ENCODE measurements at regions not wholly inside any gene's neighbourhood (a gene's known extent, or its start where the extent isn't known, plus 50 kb on each side); places are given as distances from the start of the nearest gene placed in this dataset.

GRCh38 chr10:124219655-124220054 is 126.3 kb upstream of the CHST15 start:
- Mint-ChIP-seq H3K4me3 (no peak overlapping the region), H3K27me3 (peaks cover 6% of the 10 kb centered on the region)

GRCh38 chr10:124219062-124219461 is 125.7 kb upstream of the CHST15 start:
- DNase-seq (ENCODE audit: low spot score in 2 of 2) (no peak), ATAC-seq (ENCODE audit: low read depth) (no peak)
- Mint-ChIP-seq H3K4me1 (peaks cover 18% of the 10 kb centered on the region), H3K27ac (no peak overlapping the region), H3K27me3 (peaks cover 6% of the 10 kb centered on the region), H3K36me3 (no peaks in the 10 kb centered on the region), H3K9me3 (no peaks in the 10 kb centered on the region), H3K4me3 (no peak overlapping the region)

More at GRCh38 chr10:124219655-124220054, 126.3 kb upstream of the CHST15 start:
- ATAC-seq (ENCODE audit: low read depth) = no peak
- no peak for DNase-seq (ENCODE audit: low spot score in 2 of 2)
- Mint-ChIP-seq H3K9me3 (no peaks in the 10 kb centered on the region), H3K4me1 (peaks cover 18% of the 10 kb centered on the region), H3K27ac (no peak overlapping the region), H3K36me3 (no peaks in the 10 kb centered on the region)

DNA sequence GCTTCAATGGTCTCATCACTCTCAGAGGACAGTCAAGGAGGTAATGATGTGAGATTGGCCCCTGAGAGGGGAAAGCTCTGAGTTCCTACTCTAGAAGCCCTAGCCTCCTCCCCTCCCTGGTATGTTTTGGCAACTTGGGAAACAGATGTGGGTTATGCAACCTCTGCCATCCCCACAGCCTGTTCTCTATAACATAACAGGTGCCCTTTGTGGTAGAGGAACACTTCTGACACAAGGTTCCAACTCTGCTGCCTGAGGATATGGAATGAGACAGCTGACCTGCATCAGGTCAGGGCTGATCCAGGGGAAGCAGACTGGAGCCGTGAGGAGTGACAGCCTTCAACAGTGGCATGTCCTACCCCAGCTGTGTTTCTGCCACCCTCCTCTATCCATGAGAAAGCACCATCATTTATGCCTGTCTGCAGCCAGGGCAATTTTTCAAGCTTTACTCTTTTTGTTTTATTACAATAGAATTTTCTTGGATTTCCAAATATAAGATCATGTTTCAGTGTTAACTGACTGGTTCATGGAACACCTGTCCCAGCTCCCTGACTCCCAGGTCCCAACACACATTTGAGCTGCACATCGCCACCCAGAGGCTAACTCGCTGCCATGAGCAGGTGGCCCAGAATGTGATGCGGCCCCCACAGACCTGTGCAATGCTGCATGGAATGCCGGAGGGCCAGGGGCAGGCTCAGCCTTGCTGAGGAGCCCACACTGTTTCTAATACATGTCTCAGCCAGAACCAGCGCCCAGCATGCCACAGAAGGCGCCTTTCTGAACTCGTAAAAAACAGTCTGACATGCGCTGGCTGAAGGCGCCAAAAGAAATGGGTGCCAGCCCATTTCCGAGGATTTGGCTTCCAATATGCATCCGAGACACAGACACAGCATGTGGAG is 124.8 kb upstream of the CHST15 start:
- no peak overlapping the region for H3K4me3 Mint-ChIP-seq
- no peak for DNase-seq (ENCODE audit: low spot score in 2 of 2)
- H3K27ac Mint-ChIP-seq = no peak overlapping the region
- ATAC-seq (ENCODE audit: low read depth) = no peak
- H3K4me1 Mint-ChIP-seq = peaks cover 18% of the 10 kb centered on the region
- peaks cover 6% of the 10 kb centered on the region for H3K27me3 Mint-ChIP-seq
- no peaks in the 10 kb centered on the region for H3K36me3 Mint-ChIP-seq
- H3K9me3 Mint-ChIP-seq = no peaks in the 10 kb centered on the region

GRCh38 chr10:124217031-124217430 is 123.6 kb upstream of the CHST15 start:
- Mint-ChIP-seq H3K36me3 (no peaks in the 10 kb centered on the region), H3K4me3 (no peak overlapping the region), H3K9me3 (no peaks in the 10 kb centered on the region), H3K27me3 (peaks cover 6% of the 10 kb centered on the region), H3K4me1 (peaks cover 12% of the 10 kb centered on the region), H3K27ac (no peak overlapping the region)
- ATAC-seq (ENCODE audit: low read depth) (no peak), DNase-seq (ENCODE audit: low spot score in 2 of 2) (no peak)

GRCh38 chr10:124214610-124215375 is 121.4 kb upstream of the CHST15 start:
- Mint-ChIP-seq H3K36me3 (no peaks in the 10 kb centered on the region), H3K4me3 (no peak overlapping the region), H3K4me1 (no peaks in the 10 kb centered on the region), H3K9me3 (no peaks in the 10 kb centered on the region), H3K27me3 (peaks cover 6% of the 10 kb centered on the region), H3K27ac (no peak overlapping the region)
- DNase-seq (ENCODE audit: low spot score in 2 of 2) (no peak), ATAC-seq (ENCODE audit: low read depth) (no peak)

GRCh38 chr10:124213899-124214510 is 120.6 kb upstream of the CHST15 start:
- H3K27me3 Mint-ChIP-seq = peaks cover 5% of the 10 kb centered on the region
- no peak overlapping the region for H3K27ac Mint-ChIP-seq
- ATAC-seq (ENCODE audit: low read depth) (no peak), DNase-seq (ENCODE audit: low spot score in 2 of 2) (no peak)
- no peaks in the 10 kb centered on the region for H3K4me1 Mint-ChIP-seq
- no peaks in the 10 kb centered on the region for H3K9me3 Mint-ChIP-seq
- H3K36me3 Mint-ChIP-seq = no peaks in the 10 kb centered on the region
- no peak overlapping the region for H3K4me3 Mint-ChIP-seq

DNA sequence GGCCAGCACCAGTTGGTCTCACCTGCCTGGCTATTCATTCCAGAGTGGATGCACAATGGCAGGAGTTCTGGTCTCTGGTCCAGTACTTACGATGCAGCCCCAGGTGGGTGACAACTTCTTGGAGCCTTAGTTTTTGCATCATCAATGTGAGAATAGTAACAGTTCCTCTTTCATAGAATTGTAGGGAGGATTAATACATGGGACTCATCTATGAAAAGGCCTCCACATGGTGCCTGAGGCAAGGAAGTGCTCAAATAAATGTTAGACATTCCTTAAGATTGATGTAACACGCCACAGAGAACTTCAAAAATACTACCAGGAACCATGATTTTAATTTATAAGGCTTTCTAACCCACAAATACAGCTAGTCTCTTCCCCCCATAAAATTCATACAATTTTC is 120.1 kb upstream of the CHST15 start:
- ATAC-seq (ENCODE audit: low read depth) (no peak), DNase-seq (ENCODE audit: low spot score in 2 of 2) (no peak)
- no peak overlapping the region for H3K4me3 Mint-ChIP-seq
- no peak overlapping the region for H3K27ac Mint-ChIP-seq
- no peaks in the 10 kb centered on the region for H3K4me1 Mint-ChIP-seq
- peaks cover 5% of the 10 kb centered on the region for H3K27me3 Mint-ChIP-seq
- H3K36me3 Mint-ChIP-seq = no peaks in the 10 kb centered on the region
- H3K9me3 Mint-ChIP-seq = no peaks in the 10 kb centered on the region

DNA sequence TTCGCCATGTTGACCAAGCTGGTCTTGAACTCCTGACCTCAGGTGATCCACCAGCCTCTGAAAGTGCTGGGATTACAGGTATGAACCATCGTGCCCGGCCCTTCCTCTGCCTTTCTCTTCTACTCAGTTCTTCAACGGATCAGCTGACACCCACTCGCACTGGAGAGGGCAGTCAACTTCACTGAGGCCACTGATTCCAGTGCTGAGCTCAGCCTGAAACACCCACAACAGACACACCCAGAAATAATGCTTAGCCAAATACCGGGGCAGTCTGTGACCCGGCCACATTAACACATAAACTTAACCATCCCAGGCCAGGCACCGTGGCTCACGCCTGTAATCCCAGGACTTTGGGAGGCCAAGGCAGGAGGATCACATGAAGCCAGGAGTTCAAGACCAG is 119.3 kb upstream of the CHST15 start:
- no peak overlapping the region for H3K27ac Mint-ChIP-seq

DNA sequence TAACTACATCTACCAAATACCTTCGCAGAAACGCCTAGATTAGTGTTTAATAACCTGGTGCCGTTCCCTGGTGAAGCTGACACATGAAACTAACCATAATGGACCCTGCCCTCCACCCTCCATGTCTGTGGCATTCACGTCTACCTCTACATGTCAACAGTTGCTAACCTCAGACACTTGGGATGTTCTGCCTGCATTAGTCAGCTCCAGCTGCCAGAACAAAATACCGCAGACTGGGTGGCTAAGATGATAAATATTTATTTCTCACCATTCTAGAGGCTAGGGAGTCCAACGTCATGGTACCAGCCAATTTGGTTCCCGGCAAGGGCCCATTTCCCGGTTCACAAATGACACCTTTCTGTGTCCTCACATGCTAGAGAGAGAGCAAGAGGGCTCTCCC is 118.5 kb upstream of the CHST15 start:
- H3K9me3 Mint-ChIP-seq = peaks cover 1% of the 10 kb centered on the region
- no peaks in the 10 kb centered on the region for H3K36me3 Mint-ChIP-seq
- peaks cover 3% of the 10 kb centered on the region for H3K27me3 Mint-ChIP-seq
- H3K4me3 Mint-ChIP-seq = no peak overlapping the region
- DNase-seq (ENCODE audit: low spot score in 2 of 2) (no peak), ATAC-seq (ENCODE audit: low read depth) (no peak)
- H3K27ac Mint-ChIP-seq = no peak overlapping the region
- H3K4me1 Mint-ChIP-seq = no peaks in the 10 kb centered on the region

More for the DNA sequence above, 119.3 kb upstream of the CHST15 start:
- ATAC-seq (ENCODE audit: low read depth) (no peak), DNase-seq (ENCODE audit: low spot score in 2 of 2) (no peak)
- Mint-ChIP-seq H3K4me3 (no peak overlapping the region), H3K9me3 (no peaks in the 10 kb centered on the region), H3K27me3 (peaks cover 5% of the 10 kb centered on the region), H3K36me3 (no peaks in the 10 kb centered on the region), H3K4me1 (no peaks in the 10 kb centered on the region)

GRCh38 chr10:124210263-124210662 is 116.9 kb upstream of the CHST15 start:
- Mint-ChIP-seq H3K36me3 (no peaks in the 10 kb centered on the region), H3K27me3 (no peaks in the 10 kb centered on the region), H3K9me3 (peaks cover 1% of the 10 kb centered on the region), H3K4me1 (no peaks in the 10 kb centered on the region), H3K4me3 (no peak overlapping the region), H3K27ac (no peak overlapping the region)
- DNase-seq (ENCODE audit: low spot score in 2 of 2) = no peak
- ATAC-seq (ENCODE audit: low read depth) = no peak

DNA sequence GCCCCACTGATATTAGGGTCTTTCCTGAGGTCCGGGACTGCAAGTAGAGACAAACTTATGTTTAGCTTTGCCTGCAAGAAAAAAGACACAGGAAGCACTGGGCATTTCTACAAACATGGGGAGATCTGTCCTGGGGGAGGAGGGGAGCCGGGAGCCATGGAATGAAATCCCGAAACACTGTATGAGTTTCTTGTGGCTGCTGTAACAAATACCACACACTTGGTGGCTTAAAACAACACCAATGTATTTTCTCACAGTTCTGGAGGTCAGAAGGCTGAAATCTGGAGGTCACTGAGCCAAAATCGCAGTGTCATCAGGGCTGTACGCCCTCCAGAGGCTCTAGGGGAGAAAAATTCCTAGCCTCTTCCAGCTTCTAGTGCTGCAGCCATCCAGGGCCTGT is 114.0 kb upstream of the CHST15 start:
- Mint-ChIP-seq H3K36me3 (no peaks in the 10 kb centered on the region), H3K4me3 (no peak overlapping the region), H3K27me3 (no peaks in the 10 kb centered on the region), H3K27ac (no peak overlapping the region), H3K4me1 (no peaks in the 10 kb centered on the region), H3K9me3 (peaks cover 1% of the 10 kb centered on the region)
- no peak for ATAC-seq (ENCODE audit: low read depth)
- DNase-seq (ENCODE audit: low spot score in 2 of 2) = no peak

DNA sequence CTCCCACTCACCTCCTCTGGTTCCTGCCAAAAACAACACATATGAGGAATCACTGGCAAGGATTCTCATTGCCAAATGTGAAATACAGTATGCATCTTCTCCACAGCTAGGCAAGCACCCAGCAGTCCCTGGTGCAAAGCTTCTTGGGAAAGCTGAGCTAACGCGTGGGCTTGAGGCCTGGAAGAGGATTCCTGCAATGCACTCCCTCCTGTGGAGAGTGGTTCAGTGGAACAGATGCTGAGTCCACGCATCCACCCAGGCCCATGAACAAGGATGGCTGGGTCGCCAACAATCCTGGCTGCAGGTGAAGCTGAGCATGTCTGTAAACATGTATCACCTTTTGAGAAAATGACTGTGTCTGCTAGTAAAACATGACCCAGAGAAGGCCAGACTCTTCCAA is 113.2 kb upstream of the CHST15 start:
- Mint-ChIP-seq H3K36me3 (no peaks in the 10 kb centered on the region), H3K4me3 (no peak overlapping the region)

DNA sequence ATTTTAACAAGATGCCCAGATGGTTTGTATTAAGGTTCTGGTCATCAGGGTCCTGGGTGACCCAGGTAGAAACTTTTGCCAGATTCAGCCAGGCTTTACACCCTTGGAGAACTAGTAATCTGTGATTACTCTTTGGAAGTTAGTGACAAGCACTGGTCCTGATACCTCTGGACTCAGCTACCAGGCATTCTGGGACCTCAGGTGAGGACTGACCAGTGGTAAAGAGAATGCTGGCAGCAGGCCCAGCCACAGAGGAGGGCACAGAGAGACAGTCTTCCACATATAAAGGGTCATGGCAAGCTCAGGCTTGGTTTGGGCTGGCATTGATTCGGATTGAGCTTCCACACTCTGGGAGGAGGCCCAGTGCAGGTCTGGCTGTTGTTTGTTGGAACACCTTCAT is 112.0 kb upstream of the CHST15 start:
- Mint-ChIP-seq H3K27ac (no peak overlapping the region), H3K36me3 (no peaks in the 10 kb centered on the region), H3K4me1 (no peaks in the 10 kb centered on the region), H3K27me3 (no peaks in the 10 kb centered on the region), H3K4me3 (no peak overlapping the region), H3K9me3 (peaks cover 1% of the 10 kb centered on the region)
- DNase-seq (ENCODE audit: low spot score in 2 of 2) (no peak), ATAC-seq (ENCODE audit: low read depth) (no peak)

More for the DNA sequence above, 113.2 kb upstream of the CHST15 start:
- Mint-ChIP-seq H3K27me3 (no peaks in the 10 kb centered on the region), H3K27ac (no peak overlapping the region), H3K4me1 (no peaks in the 10 kb centered on the region), H3K9me3 (peaks cover 1% of the 10 kb centered on the region)
- DNase-seq (ENCODE audit: low spot score in 2 of 2) (no peak), ATAC-seq (ENCODE audit: low read depth) (no peak)

- H3K27ac Mint-ChIP-seq = no peak overlapping the region
- H3K4me1 Mint-ChIP-seq = no peaks in the 10 kb centered on the region
- ATAC-seq (ENCODE audit: low read depth) = no peak
- H3K9me3 Mint-ChIP-seq = peaks cover 1% of the 10 kb centered on the region
- no peak for DNase-seq (ENCODE audit: low spot score in 2 of 2)
- H3K4me3 Mint-ChIP-seq = no peak overlapping the region
- no peaks in the 10 kb centered on the region for H3K27me3 Mint-ChIP-seq
- no peaks in the 10 kb centered on the region for H3K36me3 Mint-ChIP-seq
Measured at GRCh38 chr10:124204726-124205125, 111.3 kb upstream of the CHST15 start.

Measured in memory B cell (primary cell).